Right atrium auricular region (tissue), 2 donors: ENCODE measurements at regions not wholly inside any gene's neighbourhood (a gene's known extent, or its start where the extent isn't known, plus 50 kb on each side); places are given as distances from the start of the nearest gene placed in this dataset.
"Not testable (repeated sequence)": the region's sequence is repeated elsewhere in the genome, so short reads cannot be mapped to it uniquely, and the experiment has no call there.

Experiments used
- DNase-seq: peaks from one replicate; pipeline ENCODE4 v3.0.0-alpha.2; 2019; ENCODE audit warnings: low spot score
- H3K27ac ChIP-seq, 2 donors: fragments of 200-600 bp; sonication (generic); 1 replicate in 1 of 2; 2 replicates in 1 of 2; pipeline ENCODE4 v1.5.1; 2016 to 2019
- H3K27me3 ChIP-seq, 2 donors: fragments of 200-600 bp; sonication (generic); one replicate each; pipeline versions ENCODE4 v1.5.1 to v1.6.0; 2017 to 2019
- H3K36me3 ChIP-seq: fragments of 200-600 bp; sonication (generic); one replicate; pipeline ENCODE4 v1.5.1; 2016
- H3K4me1 ChIP-seq, 2 donors: fragments of 200-600 bp; sonication (generic); one replicate each; pipeline versions ENCODE4 v1.5.1 to v1.6.0; 2017 to 2019
- H3K4me3 ChIP-seq, 2 donors: fragments of 200-600 bp; sonication (generic); 1 replicate in 1 of 2; 2 replicates in 1 of 2; pipeline ENCODE4 v1.5.1; 2017 to 2019; ENCODE audit warnings: mild to moderate bottlenecking in 1 of 2, moderate library complexity in 1 of 2
- H3K9me3 ChIP-seq, 2 donors: fragments of 200-600 bp; sonication (generic); one replicate each; pipeline ENCODE4 v1.5.1; 2019
- CTCF ChIP-seq, 2 donors: fragments of 200-600 bp; sonication (generic); IDR thresholded peaks; one replicate each; pipeline ENCODE4 v1.5.1; 2019; ENCODE audit warnings: antibody characterized with exemption in 2 of 2

GRCh38 chr7:66523409-66523808 lies 105.3 kb upstream of the KCTD7 start:
- Histone ChIP-seq H3K27ac (no peak overlapping the region), H3K9me3 (no peaks in the 10 kb centered on the region), H3K36me3 (no peaks in the 10 kb centered on the region), H3K27me3 (no peaks in the 10 kb centered on the region), H3K4me3 (no peak overlapping the region), H3K4me1 (no peaks in the 10 kb centered on the region)
- no peak for DNase-seq
- no peak for TF ChIP-seq CTCF (IDR thresholded peaks at IDR 0.05)

GRCh38 chr7:66524738-66525137 lies 103.9 kb upstream of the KCTD7 start:
- TF ChIP-seq CTCF (IDR thresholded peaks at IDR 0.05): no peak
- no peak overlapping the region for H3K27ac ChIP-seq
- no peaks in the 10 kb centered on the region for H3K27me3 ChIP-seq
- H3K4me3 ChIP-seq: no peak overlapping the region
- H3K9me3 ChIP-seq: no peaks in the 10 kb centered on the region
- no peaks in the 10 kb centered on the region for H3K4me1 ChIP-seq
- no peaks in the 10 kb centered on the region for H3K36me3 ChIP-seq
- no peak for DNase-seq

GRCh38 chr7:66526782-66527181 lies 101.9 kb upstream of the KCTD7 start:
- H3K27ac ChIP-seq, H3K4me3 ChIP-seq, H3K36me3 ChIP-seq, H3K4me1 ChIP-seq, H3K9me3 ChIP-seq, DNase-seq, H3K27me3 ChIP-seq: not testable (repeated sequence)

- Histone ChIP-seq H3K4me3 (no peak overlapping the region), H3K36me3 (no peaks in the 10 kb centered on the region), H3K27ac (no peak overlapping the region), H3K4me1 (no peaks in the 10 kb centered on the region), H3K27me3 (no peaks in the 10 kb centered on the region), H3K9me3 (no peaks in the 10 kb centered on the region)
- DNase-seq: no peak
- no peak for TF ChIP-seq CTCF (IDR thresholded peaks at IDR 0.05)
Measured at GRCh38 chr7:66528652-66529051, 100.0 kb upstream of the KCTD7 start.

DNA sequence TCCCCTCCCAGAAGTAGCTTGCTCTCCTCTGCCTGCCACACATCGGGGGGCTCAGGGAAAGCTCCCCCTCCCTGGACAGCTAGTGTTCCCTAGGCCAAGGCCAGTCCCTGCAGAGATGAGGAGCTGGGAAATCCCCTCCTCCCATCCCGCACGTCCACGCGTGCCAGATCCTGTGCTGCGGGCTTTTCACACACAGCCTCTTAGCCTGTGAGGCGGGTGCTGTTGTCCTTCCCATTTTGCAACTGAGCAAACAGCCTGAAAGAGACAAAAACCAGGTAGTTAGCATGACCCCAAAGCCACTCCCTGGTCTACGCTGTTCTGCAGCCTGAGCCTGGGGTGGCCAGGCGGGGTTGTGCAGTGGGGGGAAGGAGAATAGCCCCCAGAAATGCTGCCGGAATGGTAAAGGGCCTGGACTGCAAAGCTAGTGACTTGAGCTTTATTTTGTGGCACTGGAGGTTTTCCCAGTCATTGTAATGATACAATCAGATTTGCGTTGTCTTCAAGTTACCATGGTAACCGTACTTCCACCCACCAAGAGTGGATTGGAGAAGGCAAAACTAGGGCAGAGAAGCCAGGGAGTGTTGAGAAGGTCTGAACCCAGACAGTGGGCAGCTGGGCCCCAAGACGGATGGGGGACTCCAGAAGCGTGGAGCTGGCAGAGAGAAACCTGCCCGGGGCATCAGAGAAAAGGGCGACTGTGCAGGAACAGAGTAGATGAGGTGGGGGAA lies 98.6 kb upstream of the KCTD7 start:
- DNase-seq: no peak
- Histone ChIP-seq H3K9me3 (no peaks in the 10 kb centered on the region), H3K27me3 (no peaks in the 10 kb centered on the region), H3K36me3 (no peaks in the 10 kb centered on the region), H3K4me3 (no peak overlapping the region), H3K4me1 (no peaks in the 10 kb centered on the region), H3K27ac (no peak overlapping the region)
- no peak for TF ChIP-seq CTCF (IDR thresholded peaks at IDR 0.05)

- no peaks in the 10 kb centered on the region for H3K36me3 ChIP-seq
- DNase-seq: no peak
- no peak for TF ChIP-seq CTCF (IDR thresholded peaks at IDR 0.05)
Measured at GRCh38 chr7:66535414-66536329, 93.0 kb upstream of the KCTD7 start.

More at GRCh38 chr7:66535414-66536329, 93.0 kb upstream of the KCTD7 start:
- peaks cover 0 to 8% of the 10 kb centered on the region in 2 donors for H3K4me1 ChIP-seq
- H3K27me3 ChIP-seq: no peaks in the 10 kb centered on the region
- H3K4me3 ChIP-seq: no peak overlapping the region
- H3K9me3 ChIP-seq: no peaks in the 10 kb centered on the region
- H3K27ac ChIP-seq: no peak overlapping the region
